ENCODE measurements at regions not wholly inside any gene's neighbourhood (a gene's known extent, or its start where the extent isn't known, plus 50 kb on each side); places are given as distances from the start of the nearest gene placed in this dataset.

DNA sequence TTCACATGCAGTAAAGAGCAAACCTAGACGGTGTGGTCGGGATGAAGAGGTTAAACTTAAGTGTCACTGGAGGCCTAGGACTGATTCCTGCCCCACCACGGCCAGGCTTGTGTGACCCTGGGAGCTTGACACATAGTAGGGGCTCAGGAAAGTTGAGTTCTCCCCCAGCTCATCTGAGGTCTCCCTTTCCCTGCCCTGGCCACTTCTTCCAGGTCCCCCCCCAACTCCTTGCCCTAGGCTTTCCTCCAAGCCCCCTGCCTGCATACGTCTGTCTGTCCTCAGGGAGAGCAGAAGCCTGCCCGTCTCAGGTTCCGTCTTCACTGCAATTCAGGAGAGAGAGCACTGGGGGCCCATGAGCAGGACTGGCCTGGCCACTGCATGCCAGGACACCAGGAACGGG, 225.8 kb downstream of the PTPRU start:
- Mint-ChIP-seq H3K27ac (no peak overlapping the region), H3K4me1 (ENCODE audit: low read depth) (no peaks in the 10 kb centered on the region), H3K36me3 (ENCODE audit: insufficient read depth in 2 of 2) (no peaks in the 10 kb centered on the region), H3K4me3 (no peak overlapping the region), H3K9me3 (peaks cover 0 to 3% of the 10 kb centered on the region in 2 donors), H3K27me3 (ENCODE audit: low read depth) (no peaks in the 10 kb centered on the region)
- DNase-seq (no peak), ATAC-seq (replicated peaks in 1 of 2) (no peak)

DNA sequence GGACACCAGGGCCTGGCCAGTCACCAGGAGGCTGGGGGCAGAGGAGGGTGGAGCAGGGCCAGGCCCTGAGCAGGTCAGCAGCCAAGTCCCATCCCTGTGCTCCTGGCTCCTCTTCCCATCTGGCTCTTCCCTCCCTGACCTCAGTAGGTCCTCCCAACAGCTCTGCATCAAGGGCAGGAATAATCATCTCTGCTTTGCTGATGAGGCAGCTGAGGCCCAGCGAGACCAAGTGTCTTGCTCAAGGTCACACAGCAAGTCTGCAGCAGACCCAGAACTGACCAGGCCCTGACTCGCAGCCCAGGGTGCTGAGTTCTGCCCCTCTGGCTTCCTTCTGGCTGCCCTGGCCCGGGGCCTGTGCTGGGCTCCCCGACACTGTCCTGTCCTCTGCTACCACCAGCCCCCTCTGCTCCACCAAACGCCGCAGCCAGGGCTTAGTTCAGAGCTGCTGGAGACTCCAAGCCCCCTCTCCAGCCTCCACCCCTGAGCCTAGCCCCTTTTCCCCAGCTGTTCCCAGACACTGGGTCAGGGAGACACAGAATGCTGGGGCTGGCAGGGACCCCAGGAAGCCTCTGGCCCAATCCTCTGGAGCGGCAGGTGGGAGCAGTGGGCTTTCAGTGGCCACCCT, 224.9 kb downstream of the PTPRU start:
- Mint-ChIP-seq H3K4me3 (no peak overlapping the region), H3K9me3 (peaks cover 0 to 3% of the 10 kb centered on the region in 2 donors), H3K27me3 (ENCODE audit: low read depth) (no peaks in the 10 kb centered on the region), H3K4me1 (ENCODE audit: low read depth) (no peaks in the 10 kb centered on the region), H3K36me3 (ENCODE audit: insufficient read depth in 2 of 2) (no peaks in the 10 kb centered on the region), H3K27ac (no peak overlapping the region)
- DNase-seq, result no peak
- no peak for ATAC-seq (replicated peaks in 1 of 2)

GRCh38 chr1:29460694-29461093, 224.4 kb downstream of the PTPRU start:
- DNase-seq, result no peak
- ATAC-seq (replicated peaks in 1 of 2), result no peak
- H3K27me3 Mint-ChIP-seq (ENCODE audit: low read depth), result no peaks in the 10 kb centered on the region
- no peaks in the 10 kb centered on the region for H3K4me1 Mint-ChIP-seq (ENCODE audit: low read depth)
- H3K9me3 Mint-ChIP-seq, result peaks cover 0 to 3% of the 10 kb centered on the region in 2 donors
- H3K36me3 Mint-ChIP-seq (ENCODE audit: insufficient read depth in 2 of 2), result no peaks in the 10 kb centered on the region
- no peak overlapping the region for H3K4me3 Mint-ChIP-seq
- no peak overlapping the region for H3K27ac Mint-ChIP-seq

- H3K27me3 Mint-ChIP-seq (ENCODE audit: low read depth), result no peaks in the 10 kb centered on the region
- DNase-seq (no peak), ATAC-seq (replicated peaks in 1 of 2) (no peak)
- H3K27ac Mint-ChIP-seq, result no peak overlapping the region
- H3K4me3 Mint-ChIP-seq, result no peak overlapping the region
- peaks cover 0 to 1% of the 10 kb centered on the region in 2 donors for H3K9me3 Mint-ChIP-seq
- H3K36me3 Mint-ChIP-seq (ENCODE audit: insufficient read depth in 2 of 2), result no peaks in the 10 kb centered on the region
- no peaks in the 10 kb centered on the region for H3K4me1 Mint-ChIP-seq (ENCODE audit: low read depth)
Measured at GRCh38 chr1:29460041-29460610, 223.8 kb downstream of the PTPRU start.

GRCh38 chr1:29459620-29459945, 223.3 kb downstream of the PTPRU start:
- DNase-seq, result no peak
- Mint-ChIP-seq H3K27me3 (ENCODE audit: low read depth) (no peaks in the 10 kb centered on the region), H3K4me1 (ENCODE audit: low read depth) (no peaks in the 10 kb centered on the region), H3K9me3 (no peaks in the 10 kb centered on the region), H3K27ac (no peak overlapping the region), H3K4me3 (no peak overlapping the region), H3K36me3 (ENCODE audit: insufficient read depth in 2 of 2) (no peaks in the 10 kb centered on the region)
- ATAC-seq (replicated peaks in 1 of 2), result no peak

- H3K36me3 Mint-ChIP-seq (ENCODE audit: insufficient read depth in 2 of 2), result no peaks in the 10 kb centered on the region
- ATAC-seq (replicated peaks in 1 of 2), result no peak
- no peak overlapping the region for H3K4me3 Mint-ChIP-seq
- no peaks in the 10 kb centered on the region for H3K9me3 Mint-ChIP-seq
- no peak for DNase-seq
- H3K27ac Mint-ChIP-seq, result no peak overlapping the region
- no peaks in the 10 kb centered on the region for H3K4me1 Mint-ChIP-seq (ENCODE audit: low read depth)
- H3K27me3 Mint-ChIP-seq (ENCODE audit: low read depth), result no peaks in the 10 kb centered on the region
Measured at GRCh38 chr1:29458737-29459619, 222.7 kb downstream of the PTPRU start.

GRCh38 chr1:29457496-29458368, 221.4 kb downstream of the PTPRU start:
- no peaks in the 10 kb centered on the region for H3K9me3 Mint-ChIP-seq
- no peaks in the 10 kb centered on the region for H3K36me3 Mint-ChIP-seq (ENCODE audit: insufficient read depth in 2 of 2)
- DNase-seq (no peak), ATAC-seq (replicated peaks in 1 of 2) (no peak)
- H3K4me3 Mint-ChIP-seq, result no peak overlapping the region
- H3K27ac Mint-ChIP-seq, result no peak overlapping the region
- H3K27me3 Mint-ChIP-seq (ENCODE audit: low read depth), result no peaks in the 10 kb centered on the region
- no peaks in the 10 kb centered on the region for H3K4me1 Mint-ChIP-seq (ENCODE audit: low read depth)

- Mint-ChIP-seq H3K36me3 (ENCODE audit: insufficient read depth in 2 of 2) (no peaks in the 10 kb centered on the region), H3K4me3 (no peak overlapping the region), H3K27me3 (ENCODE audit: low read depth) (no peaks in the 10 kb centered on the region), H3K4me1 (ENCODE audit: low read depth) (no peaks in the 10 kb centered on the region), H3K27ac (no peak overlapping the region), H3K9me3 (no peaks in the 10 kb centered on the region)
- DNase-seq (no peak), ATAC-seq (replicated peaks in 1 of 2) (no peak)
Measured at GRCh38 chr1:29456685-29457435, 220.5 kb downstream of the PTPRU start.

DNA sequence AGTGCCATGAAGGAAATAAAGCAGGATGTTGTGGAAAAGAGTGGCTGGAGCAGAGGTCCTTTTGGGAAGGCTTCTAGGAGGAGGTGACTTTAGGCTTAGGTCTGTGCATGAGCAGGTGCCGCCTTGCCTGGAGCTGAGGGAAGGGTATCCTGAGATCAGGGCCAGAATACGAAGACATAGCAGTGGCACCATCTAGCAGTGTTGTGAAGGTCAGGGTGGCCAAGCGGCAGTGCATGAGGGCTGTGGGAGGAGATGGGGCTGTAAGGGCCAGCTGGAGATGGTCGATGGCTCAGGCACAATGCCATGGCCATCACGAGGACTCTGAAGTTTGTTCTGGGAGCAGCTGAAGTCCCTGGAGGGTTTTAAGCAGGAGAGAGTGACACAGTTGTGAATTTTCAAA, 219.5 kb downstream of the PTPRU start:
- Mint-ChIP-seq H3K4me3 (no peak overlapping the region), H3K36me3 (ENCODE audit: insufficient read depth in 2 of 2) (no peaks in the 10 kb centered on the region), H3K4me1 (ENCODE audit: low read depth) (no peaks in the 10 kb centered on the region), H3K27me3 (ENCODE audit: low read depth) (no peaks in the 10 kb centered on the region), H3K27ac (no peak overlapping the region), H3K9me3 (no peaks in the 10 kb centered on the region)
- ATAC-seq (replicated peaks in 1 of 2), result no peak
- no peak for DNase-seq

DNA sequence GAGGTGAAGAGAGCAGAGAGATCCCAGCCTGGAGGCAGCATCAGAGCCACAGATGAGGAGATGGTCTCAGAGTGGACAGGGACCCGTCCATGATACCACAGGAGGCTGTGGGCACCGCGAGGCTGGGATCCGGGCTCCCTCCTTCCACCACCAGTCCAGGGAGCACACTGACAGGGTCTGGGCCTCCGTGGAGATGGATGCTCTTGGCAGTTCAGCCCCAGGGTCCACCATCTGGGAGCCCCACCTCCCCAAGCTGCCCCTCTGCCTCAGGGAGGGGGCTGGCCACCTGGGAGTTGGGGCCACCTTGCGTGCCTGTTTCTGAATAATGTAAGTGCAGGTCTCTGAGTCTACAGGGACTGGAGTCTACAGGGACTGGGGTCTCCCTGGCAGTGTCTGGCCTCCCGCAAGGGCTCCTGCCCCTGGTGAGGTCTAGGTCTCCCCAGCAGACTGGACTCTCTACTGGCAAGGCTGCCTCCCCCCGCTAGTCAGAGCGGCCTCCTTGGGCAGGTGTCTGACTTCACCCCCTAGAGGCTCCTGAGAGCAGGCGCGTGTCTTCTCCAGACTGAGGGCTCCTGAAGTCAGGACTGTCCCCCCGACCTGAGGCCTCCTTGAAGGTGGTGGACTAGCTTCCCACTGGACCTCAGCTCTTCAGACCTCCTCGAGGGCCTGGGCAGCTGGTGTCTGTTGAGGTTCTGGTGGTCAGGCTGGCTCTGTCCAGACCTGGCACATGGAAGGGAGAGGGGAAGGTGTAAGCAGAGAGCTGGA, 218.5 kb downstream of the PTPRU start:
- Mint-ChIP-seq H3K36me3 (ENCODE audit: insufficient read depth in 2 of 2) (no peaks in the 10 kb centered on the region), H3K27ac (no peak overlapping the region), H3K9me3 (no peaks in the 10 kb centered on the region), H3K27me3 (ENCODE audit: low read depth) (no peaks in the 10 kb centered on the region), H3K4me3 (no peak overlapping the region), H3K4me1 (ENCODE audit: low read depth) (no peaks in the 10 kb centered on the region)
- ATAC-seq (replicated peaks in 1 of 2) (no peak), DNase-seq (no peak)

DNA sequence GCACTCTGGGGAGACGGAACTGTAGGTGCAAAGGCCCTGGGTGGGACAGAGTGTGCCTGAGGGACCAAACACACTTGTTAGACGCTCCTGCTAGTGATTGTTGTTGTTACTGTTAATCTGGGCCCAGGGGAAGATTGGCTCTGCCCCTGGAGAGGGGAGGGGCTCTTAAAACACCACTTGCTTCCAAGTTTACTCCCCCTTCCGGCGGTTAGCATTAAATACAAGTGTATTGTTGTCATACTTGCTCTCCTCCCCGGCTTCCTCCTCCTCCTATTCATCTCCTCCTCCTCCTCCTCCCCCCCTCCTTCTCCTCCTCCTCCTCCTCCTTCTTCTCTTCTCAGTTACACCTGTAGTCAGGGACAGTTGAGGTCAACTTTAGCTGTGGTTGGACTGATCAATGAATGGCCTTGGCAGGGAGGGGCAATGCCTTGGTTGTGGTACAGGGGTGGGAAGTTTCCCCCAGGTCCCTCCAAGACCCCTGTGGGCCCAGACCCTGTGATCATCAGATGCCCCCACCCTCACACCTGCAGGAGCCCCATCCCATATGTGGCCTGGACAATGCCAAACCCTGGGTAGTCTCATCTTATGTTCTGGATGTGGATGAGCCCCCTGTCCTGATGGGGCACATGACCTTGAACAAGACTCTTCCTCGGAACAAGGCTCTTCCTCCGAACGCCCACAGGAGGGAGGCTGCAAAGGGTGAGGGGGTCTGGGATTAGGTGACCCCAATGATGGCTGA, 217.3 kb downstream of the PTPRU start:
- no peaks in the 10 kb centered on the region for H3K36me3 Mint-ChIP-seq (ENCODE audit: insufficient read depth in 2 of 2)
- ATAC-seq (replicated peaks in 1 of 2) (no peak), DNase-seq (no peak)
- H3K27ac Mint-ChIP-seq, result no peak overlapping the region
- no peak overlapping the region for H3K4me3 Mint-ChIP-seq
- no peaks in the 10 kb centered on the region for H3K9me3 Mint-ChIP-seq
- H3K4me1 Mint-ChIP-seq (ENCODE audit: low read depth), result no peaks in the 10 kb centered on the region
- no peaks in the 10 kb centered on the region for H3K27me3 Mint-ChIP-seq (ENCODE audit: low read depth)

All from activated T-cell treated with anti-CD3 and anti-CD28 coated beads, Interleukin-2, amount 50 U/mL, for 72 hours (primary cell).